GM12865 (cell line): ENCODE measurements at regions not wholly inside any gene's neighbourhood (a gene's known extent, or its start where the extent isn't known, plus 50 kb on each side); places are given as distances from the start of the nearest gene placed in this dataset.

Experiments
- DNase-seq: peaks from one replicate; pipeline ENCODE4 v3.0.0; 2010; ENCODE audit warnings: low read depth
- H3K4me3 ChIP-seq: 2 replicates; pipeline ENCODE4 v1.5.1; 2011; ENCODE audit warnings: mild to moderate bottlenecking, low read depth, low read length, control low read depth
- TF ChIP-seq, protein P1 (sequence below): IDR thresholded peaks from 2 replicates; pipeline ENCODE4 v1.5.1; 2011; ENCODE audit warnings: low read length, control low read depth, low read depth, inconsistent platforms; ENCODE audit not compliant: insufficient read depth; ENCODE audit errors: missing control alignments

DNA sequence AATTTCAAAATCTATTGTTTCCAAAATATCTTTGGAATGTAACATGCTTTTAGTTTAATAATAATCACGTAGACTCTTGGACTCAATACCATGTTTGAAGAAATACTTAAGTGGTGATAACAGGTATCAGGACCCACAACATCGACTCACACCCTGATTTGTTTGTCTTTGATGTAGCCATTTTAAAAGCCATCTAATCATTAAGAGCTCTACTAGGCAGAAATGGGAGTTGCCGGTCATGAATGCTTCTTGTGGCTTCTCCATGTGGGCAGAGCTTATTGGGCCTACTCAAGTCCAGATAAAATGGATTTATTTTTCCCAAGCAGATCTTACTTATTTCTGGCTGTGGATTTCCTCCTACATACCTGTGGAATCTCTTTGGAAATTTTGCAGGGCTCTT is 261.6 kb upstream of the NR2F2 start:
- DNase-seq: no peak
- TF ChIP-seq, protein P1, sequence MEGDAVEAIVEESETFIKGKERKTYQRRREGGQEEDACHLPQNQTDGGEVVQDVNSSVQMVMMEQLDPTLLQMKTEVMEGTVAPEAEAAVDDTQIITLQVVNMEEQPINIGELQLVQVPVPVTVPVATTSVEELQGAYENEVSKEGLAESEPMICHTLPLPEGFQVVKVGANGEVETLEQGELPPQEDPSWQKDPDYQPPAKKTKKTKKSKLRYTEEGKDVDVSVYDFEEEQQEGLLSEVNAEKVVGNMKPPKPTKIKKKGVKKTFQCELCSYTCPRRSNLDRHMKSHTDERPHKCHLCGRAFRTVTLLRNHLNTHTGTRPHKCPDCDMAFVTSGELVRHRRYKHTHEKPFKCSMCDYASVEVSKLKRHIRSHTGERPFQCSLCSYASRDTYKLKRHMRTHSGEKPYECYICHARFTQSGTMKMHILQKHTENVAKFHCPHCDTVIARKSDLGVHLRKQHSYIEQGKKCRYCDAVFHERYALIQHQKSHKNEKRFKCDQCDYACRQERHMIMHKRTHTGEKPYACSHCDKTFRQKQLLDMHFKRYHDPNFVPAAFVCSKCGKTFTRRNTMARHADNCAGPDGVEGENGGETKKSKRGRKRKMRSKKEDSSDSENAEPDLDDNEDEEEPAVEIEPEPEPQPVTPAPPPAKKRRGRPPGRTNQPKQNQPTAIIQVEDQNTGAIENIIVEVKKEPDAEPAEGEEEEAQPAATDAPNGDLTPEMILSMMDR: no peak
- no peak overlapping the region for H3K4me3 ChIP-seq

DNA sequence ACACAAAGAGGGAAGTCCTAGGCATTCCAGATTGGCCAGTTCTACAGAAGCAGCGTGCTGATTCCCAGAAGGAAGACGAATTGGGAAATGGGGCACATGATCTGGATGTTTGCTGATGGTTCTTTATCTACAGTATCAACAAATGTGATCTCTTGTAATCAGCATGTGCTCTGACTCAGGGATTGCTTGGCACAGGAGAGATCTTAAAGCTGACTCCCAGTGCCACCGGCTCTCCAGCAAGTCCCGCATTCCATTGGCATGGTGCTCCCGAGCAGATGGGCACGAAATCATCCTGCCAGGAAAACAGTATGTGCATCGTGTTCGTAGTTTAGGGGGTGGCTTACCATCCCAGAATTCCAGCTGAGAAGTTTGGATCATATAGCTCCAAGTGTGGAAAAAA is 259.9 kb upstream of the NR2F2 start:
- H3K4me3 ChIP-seq: no peak overlapping the region
- no peak for DNase-seq
- TF ChIP-seq, protein P1: no peak

DNA sequence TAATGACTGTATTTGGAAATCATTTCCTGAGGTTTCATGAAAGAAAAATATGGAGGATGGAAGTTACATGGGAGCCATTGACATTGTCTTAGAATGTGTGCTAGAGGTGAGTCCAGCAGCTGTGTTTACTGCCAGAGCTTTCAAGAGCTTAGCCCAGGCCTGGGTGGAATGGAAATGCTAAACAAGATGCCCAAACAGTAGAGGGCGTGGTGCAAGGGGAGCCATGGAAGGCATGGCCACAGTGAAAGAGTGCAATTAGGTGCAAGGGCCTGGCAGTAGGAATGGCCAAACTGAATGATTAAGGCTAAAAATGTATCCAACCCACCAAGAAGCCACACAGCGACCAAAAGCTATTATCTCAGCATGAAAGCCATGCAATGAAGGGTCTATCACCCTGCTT is 257.7 kb upstream of the NR2F2 start:
- H3K4me3 ChIP-seq: no peak overlapping the region
- TF ChIP-seq, protein P1: no peak
- DNase-seq: no peak

DNA sequence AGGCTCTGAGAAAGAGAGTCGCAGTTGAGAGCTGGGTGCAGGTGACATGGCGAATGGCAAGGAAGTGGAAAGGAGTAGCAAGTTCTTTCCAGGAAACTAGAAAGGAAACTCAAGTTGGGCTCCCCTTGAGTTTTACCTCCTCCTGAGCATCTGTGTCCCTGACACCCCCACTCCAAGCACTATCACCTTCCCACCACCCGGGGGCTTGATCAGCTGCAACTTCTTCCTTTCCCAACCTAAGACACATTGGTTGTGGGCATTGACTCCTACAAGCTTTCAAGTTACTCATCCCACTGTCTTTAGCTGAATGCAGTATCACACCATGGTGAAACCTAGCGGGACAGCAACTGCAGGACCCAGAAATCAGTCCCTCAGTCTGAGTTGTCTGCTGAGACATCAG is 256.6 kb upstream of the NR2F2 start:
- H3K4me3 ChIP-seq: no peak overlapping the region
- no peak for DNase-seq
- TF ChIP-seq, protein P1: no peak

DNA sequence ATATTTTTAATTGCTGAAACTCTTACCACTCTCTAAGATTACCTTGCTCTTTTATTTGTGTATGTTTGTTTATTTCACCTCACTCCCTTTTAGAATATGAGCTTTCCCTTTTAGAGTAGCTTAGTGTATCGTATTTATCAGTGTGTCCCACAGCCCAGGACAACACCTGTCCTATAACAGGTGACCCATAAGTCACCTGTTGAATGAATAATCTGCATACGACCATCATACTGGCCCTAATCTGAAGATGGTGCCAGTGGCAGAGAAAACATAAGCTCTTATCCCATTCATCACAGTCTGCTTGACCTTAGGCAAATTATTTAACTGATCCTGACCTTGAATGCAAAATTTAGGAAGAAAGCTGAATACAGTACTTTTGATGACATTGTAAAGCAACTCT is 254.6 kb upstream of the NR2F2 start:
- no peak overlapping the region for H3K4me3 ChIP-seq
- TF ChIP-seq, protein P1: no peak
- no peak for DNase-seq

DNA sequence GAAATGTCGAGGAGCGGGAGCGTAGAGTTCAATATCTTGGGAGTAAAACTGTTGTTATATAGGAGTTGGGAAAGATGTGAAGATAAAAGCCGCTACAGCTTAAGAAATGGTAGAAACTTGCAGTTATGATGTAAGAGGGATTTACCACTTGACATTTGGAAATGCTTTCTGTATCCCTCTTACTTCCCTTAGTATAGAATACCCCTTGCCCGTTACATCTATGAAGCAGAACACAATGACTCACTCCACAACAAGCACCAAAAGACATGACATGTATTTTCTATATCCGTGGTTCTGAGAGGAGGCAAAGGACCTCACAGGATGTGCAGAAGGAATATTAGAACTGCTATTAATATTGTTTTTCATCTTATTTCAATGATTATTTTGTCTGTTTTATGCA is 254.2 kb upstream of the NR2F2 start:
- H3K4me3 ChIP-seq: no peak overlapping the region
- TF ChIP-seq, protein P1: no peak
- DNase-seq: no peak

DNA sequence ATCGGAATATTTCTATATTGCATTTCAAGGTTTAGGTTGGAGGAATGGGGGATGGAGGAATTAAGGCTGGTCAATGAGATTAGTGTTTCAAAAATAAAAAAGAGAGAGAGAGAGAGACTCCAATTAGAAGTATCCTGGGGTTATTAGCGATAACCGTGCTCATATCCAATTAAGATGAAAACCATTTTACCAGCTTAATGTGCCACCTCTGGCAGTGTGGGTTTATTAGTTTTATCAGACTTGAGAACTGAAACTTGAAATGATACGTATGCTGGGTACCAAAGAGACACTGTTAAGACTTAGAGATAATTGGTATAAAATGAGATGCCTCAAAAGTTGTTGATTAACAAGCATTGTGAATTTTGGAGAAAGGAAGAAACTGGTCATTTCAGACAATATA is 251.5 kb upstream of the NR2F2 start:
- DNase-seq: no peak
- no peak overlapping the region for H3K4me3 ChIP-seq
- TF ChIP-seq, protein P1: no peak
